OCI-LY1 (cell line): ENCODE measurements at regions not wholly inside any gene's neighbourhood (a gene's known extent, or its start where the extent isn't known, plus 50 kb on each side); places are given as distances from the start of the nearest gene placed in this dataset.

Experiments
- EZH2 ChIP-seq: fragments of 200-600 bp; sonication (generic), shearing (Covaris generic); IDR thresholded peaks from 2 replicates; pipeline ENCODE4 v1.8.0; 2017; ENCODE audit warnings: borderline replicate concordance, mixed run types, mild to moderate bottlenecking, antibody characterized with exemption, low read length, moderate library complexity, mixed read lengths
- TF ChIP-seq, protein P1 (sequence below): fragments of 200-600 bp; sonication (generic), shearing (Covaris generic); IDR thresholded peaks from 2 replicates; pipeline ENCODE4 v1.5.1; 2017; ENCODE audit warnings: mild to moderate bottlenecking, antibody characterized with exemption, low read length, moderate library complexity, mixed read lengths

DNA sequence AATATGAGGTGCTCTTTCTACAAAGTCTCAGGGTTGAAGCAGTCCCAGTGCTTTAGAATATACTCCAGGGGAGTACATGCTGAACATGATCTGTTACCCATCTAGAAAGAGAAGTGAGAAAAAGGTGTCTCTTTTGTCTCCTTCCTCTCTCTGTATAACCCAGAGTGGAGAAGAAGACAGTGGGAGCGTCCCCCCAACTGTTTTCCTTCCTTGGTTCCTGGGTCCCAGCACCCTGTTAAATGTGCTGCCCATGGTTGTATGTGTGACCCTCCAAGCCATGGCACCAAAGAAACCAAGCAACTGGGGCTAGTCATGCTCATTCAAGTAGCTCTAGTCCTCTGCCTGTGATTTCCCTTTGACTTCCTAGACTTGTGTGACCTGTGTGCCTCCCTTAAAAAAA lies 683.7 kb downstream of the TBL1XR1 start:
- TF ChIP-seq, protein P1, sequence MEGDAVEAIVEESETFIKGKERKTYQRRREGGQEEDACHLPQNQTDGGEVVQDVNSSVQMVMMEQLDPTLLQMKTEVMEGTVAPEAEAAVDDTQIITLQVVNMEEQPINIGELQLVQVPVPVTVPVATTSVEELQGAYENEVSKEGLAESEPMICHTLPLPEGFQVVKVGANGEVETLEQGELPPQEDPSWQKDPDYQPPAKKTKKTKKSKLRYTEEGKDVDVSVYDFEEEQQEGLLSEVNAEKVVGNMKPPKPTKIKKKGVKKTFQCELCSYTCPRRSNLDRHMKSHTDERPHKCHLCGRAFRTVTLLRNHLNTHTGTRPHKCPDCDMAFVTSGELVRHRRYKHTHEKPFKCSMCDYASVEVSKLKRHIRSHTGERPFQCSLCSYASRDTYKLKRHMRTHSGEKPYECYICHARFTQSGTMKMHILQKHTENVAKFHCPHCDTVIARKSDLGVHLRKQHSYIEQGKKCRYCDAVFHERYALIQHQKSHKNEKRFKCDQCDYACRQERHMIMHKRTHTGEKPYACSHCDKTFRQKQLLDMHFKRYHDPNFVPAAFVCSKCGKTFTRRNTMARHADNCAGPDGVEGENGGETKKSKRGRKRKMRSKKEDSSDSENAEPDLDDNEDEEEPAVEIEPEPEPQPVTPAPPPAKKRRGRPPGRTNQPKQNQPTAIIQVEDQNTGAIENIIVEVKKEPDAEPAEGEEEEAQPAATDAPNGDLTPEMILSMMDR: no peak
- no peak for TF ChIP-seq EZH2
